Right forelimb (tissue), 1 donor: ENCODE measurements at regions not wholly inside any gene's neighbourhood (a gene's known extent, or its start where the extent isn't known, plus 50 kb on each side); places are given as distances from the start of the nearest gene placed in this dataset.
A peak's percentile ranks its signal among the peaks of the same experiment; 100 is the strongest.

Experiments
- DNase-seq: peaks from one replicate; pipeline ENCODE4 v3.0.0-alpha.2; 2018

DNA sequence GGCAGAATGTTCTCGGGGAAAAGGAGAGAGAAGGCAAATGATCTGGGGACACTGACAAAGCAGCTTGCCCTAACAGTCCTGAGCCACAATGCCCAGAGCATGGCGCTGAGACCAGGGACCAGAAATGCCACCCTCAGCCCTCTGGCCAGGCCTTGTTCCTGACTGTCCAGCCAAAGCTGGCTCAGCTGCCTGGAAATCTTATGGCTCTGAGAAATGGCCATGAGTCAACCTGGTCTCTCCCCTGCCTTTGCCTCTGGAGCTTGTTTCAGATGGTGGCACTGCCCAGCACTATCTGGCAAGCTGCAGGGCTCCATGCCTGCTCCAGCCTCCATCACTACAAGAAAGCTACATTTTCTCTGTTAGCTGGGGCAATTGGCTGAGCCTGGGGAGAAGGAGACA is 90.5 kb upstream of the PLXNA4 start:
- no peak for DNase-seq

GRCh38 chr7:132666071-132666773 is 90.0 kb upstream of the PLXNA4 start:
- DNase-seq: no peak

- no peak for DNase-seq
Measured at GRCh38 chr7:132656846-132657776, 80.8 kb upstream of the PLXNA4 start.

DNA sequence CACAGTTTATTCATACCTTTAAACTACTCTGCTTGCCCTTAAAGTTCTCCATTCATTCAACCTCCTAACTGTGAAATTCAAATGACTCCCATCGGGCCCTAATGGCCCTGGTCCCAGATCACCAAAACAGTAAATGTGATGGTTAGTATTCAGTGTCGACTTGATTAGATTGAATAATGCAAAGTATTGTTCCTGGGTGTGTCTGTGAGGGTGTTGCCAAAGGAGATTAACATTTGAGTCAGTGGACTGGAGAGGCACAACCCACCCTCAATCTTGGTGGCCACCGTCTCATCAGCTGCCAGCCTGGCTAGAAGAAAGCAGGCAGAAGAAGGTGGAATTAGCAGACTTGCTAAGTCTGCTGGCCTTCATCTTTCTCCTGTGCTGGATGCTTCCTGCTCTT is 80.1 kb upstream of the PLXNA4 start:
- DNase-seq: no peak

GRCh38 chr7:132655131-132655727 is 79.0 kb upstream of the PLXNA4 start:
- DNase-seq: peak; percentile 44

DNA sequence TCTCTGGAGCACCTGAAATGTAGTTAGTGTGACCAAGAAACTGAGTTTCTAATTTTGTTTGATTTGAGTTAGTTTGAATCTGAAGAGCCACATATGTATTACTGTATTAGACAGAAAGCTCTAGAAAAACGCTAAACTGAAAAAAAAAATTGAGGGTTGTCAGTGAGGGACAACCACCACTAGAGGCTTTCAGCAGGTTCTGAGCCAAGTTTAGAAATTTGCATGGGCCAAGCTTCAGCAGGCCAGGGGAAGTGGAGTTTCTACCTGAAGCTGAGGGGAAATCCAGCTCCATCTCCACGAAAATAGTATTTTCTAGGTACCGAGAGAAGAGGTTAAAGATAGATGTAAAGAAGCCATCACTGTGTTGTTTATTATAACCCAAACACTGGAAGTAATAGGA is 77.9 kb upstream of the PLXNA4 start:
- DNase-seq: no peak

- DNase-seq: no peak
Measured at GRCh38 chr7:132653366-132653930, 77.2 kb upstream of the PLXNA4 start.

- DNase-seq: no peak
Measured at GRCh38 chr7:132652507-132652906, 76.2 kb upstream of the PLXNA4 start.

DNA sequence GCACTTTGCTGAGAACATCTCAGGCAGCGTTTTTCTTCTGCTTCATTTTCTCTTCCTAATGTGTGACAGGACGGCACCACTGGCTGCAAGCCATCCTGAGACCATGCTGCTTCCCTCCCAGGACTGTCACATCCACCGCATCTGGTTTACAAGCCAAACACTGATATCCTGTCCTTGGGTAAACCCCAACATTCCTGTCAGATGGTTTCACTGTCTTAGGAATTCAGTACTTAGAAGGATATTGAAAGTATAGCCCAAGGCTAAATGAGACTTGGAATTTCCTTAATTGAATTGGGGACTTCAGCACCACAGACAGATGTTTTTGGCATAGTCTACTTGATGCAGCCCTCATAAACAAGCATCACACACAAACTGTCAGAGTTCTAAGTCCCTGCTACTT is 74.2 kb upstream of the PLXNA4 start:
- DNase-seq: no peak

DNA sequence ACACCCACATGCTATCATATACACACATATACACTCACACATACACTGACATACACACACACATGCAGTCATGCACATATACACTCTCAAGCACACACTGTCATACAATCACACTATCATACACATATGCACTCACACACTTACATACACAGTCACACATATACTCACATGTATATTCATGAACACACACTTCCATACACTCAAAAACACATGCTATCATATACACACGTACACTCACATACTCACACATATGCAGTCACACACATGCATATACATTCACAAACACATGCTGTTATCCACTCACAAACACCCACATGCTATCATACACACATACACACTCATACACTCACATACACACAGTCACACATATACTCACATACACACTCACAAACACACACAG is 71.0 kb upstream of the PLXNA4 start:
- DNase-seq: no peak

DNA sequence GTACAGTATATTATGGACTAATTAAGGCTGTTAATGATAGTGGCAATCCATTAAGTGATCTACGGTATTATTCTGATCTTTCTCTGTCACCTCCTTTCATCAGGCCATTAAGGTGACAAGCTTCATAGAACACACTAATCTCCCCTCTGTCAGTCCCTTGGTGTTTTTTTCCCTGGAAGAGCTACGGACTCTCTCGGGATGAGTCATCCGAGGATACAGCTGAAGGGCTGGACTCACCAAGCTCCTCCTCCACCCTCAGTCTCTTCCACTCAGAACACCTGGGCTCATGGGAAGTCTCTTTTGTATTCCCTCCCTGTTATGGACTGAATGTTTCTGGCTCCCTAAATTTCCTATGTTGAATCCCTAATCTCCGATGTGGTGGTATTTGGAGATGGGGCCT is 69.8 kb upstream of the PLXNA4 start:
- DNase-seq: no peak

- DNase-seq: no peak
Measured at GRCh38 chr7:132643302-132643701, 67.0 kb upstream of the PLXNA4 start.

DNA sequence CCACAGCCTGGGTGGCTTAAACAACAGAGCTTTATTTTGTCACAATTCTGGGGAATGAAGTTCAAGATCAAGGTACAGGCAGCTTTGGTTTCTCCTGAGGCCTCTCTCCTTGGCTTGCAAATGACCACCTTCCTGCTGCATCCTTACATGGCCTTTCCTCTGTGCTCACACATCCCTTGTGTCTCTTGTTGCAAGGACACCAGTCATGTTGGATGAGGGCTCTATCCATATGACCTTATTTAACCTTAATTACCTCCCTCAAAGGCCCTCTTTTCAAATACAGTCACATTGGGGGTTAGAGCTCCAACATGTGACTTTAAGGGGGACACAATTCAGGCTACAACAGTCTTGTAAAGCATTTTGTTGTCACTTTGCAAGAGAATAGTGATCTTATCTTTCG is 65.0 kb upstream of the PLXNA4 start:
- DNase-seq: no peak

GRCh38 chr7:132639983-132640382 is 63.7 kb upstream of the PLXNA4 start:
- no peak for DNase-seq

DNA sequence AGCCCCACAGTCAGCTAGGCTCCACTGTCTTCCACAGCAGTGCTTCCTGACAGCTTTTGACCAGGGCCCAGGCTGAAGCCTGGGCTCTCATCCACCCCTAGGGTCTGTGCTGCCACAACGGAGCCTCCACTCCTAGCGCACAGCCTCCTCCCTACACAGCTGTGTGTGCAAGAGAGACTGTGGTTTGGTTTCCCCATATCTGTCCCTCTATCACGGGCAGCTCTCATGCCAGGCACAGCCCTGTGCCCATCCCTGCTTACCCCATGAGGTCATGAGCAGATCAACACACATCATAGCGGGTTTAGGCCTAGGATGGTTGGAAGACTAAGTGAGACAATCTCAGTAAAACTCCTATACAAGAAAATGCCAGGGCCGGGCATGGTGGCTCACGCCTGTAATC is 61.7 kb upstream of the PLXNA4 start:
- no peak for DNase-seq

DNA sequence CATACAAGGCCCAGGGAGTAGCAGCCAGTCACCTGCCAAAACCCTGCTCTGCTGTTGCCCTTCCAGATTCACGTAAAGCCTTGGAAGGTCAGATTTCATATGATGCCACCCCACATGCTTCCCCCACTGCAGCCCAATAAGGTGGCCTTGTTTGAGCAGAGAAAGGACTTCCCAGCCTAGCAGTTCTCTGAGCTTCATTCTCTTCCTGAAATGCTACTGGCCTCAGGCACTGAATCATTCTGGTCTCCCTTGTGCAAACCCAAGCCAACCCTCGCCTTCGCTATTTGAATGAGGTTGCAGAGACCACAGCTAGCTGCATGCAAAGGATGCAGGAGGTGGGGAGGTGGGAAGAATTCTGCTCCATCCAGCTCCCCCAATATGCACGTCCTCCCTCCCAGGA is 60.3 kb upstream of the PLXNA4 start:
- no peak for DNase-seq

DNA sequence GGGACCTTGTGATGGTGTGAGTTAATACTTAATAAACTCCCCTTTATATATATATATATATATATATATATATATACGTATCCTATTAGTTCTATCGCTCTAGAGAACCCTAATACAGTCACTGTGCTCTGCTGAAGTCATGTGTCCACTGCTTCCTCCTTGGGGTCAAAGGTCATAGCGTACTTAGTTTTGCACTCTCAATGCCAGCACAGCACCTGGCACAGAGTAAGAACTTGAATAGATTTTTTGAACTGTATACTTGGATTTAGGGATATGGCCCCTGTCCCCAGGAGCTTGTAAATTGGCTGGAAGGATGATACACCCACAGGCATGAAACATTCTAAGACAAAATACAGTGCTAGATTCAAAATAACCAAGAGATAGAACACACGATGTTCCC is 58.9 kb upstream of the PLXNA4 start:
- no peak for DNase-seq

DNA sequence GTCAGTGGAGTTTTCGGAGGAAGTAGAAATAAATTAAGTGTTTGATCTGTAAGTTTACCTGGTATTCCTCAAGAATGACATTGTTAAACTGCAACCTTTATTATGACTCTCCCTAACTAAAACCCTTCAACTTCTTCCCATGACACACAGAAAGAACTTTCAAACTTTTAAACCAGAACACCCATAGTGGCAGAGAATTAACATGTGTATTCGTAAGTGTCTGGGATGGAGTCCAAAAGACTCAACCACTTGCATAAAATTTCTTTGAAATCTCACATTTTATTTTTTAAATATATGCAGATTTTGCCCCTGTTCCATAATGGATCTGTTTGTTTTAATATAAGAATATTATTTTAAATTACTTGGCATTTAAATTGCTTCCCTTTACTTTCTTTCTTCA is 54.6 kb upstream of the PLXNA4 start:
- DNase-seq: no peak
